ENCODE measurements at regions not wholly inside any gene's neighbourhood (a gene's known extent, or its start where the extent isn't known, plus 50 kb on each side); places are given as distances from the start of the nearest gene placed in this dataset.

DNA sequence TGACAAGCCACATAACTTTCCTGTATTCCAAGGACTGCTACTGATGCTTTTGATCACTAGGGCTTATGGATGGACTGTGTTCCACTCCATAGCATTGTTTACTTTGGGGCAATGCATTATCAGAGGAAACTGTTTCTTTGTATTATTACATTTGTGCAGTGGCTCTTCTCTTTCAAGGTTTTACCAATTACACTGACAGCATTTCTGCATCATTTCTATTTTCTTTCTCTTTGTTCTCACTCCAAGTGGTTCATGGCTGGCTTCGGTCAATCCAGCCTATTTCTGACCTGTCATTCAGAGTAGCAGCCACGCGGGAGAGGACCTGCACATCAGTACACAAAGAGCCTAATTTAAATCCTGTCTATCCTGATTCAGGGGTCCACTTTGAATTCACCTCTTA is 711.0 kb downstream of the TLE4 start (continued):
- TF ChIP-seq TP53 (CRISPR knock-in tag; conservative IDR thresholded peaks at IDR 0.05) (no peak), RBAK (CRISPR knock-in tag; IDR thresholded peaks at IDR 0.05) (no peak), HDAC6 (IDR thresholded peaks at IDR 0.05; ENCODE audit: low read depth, low read length) (no peak), SRSF9 (IDR thresholded peaks at IDR 0.05; ENCODE audit: borderline replicate concordance, insufficient read depth, low read depth, low read length, poor library complexity, severe bottlenecking) (no peak), ELF4 (CRISPR knock-in tag; IDR thresholded peaks at IDR 0.05; ENCODE audit: borderline replicate concordance) (no peak)
- TF ChIP-seq, protein P1, sequence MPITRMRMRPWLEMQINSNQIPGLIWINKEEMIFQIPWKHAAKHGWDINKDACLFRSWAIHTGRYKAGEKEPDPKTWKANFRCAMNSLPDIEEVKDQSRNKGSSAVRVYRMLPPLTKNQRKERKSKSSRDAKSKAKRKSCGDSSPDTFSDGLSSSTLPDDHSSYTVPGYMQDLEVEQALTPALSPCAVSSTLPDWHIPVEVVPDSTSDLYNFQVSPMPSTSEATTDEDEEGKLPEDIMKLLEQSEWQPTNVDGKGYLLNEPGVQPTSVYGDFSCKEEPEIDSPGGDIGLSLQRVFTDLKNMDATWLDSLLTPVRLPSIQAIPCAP (CRISPR knock-in tag; IDR thresholded peaks at IDR 0.05; ENCODE audit: low read depth): no peak

DNA sequence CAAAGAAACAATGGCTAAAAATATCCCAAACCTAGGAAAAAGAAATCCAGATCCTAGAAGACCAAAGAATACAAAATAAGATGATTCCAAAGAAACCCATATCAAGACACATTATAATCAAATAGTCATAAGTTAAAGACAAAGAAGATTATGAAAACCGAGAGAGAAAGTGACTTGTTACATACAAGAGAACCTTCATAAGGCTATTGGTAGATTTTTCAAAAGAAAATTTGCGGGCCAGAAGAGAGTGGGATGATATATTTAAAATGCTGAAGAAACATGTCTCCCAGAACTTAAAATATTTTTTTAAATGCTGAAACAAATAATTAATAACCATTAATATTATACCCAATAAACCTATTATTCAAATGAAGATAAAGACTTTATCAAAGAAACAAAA is 687.3 kb downstream of the TLE4 start:
- Histone ChIP-seq H3K4me1 (ENCODE audit: insufficient read depth, low read length) (no peaks in the 10 kb centered on the region), H4K20me1 (ENCODE audit: insufficient read depth, low read length) (no peaks in the 10 kb centered on the region), H3K27me3 (ENCODE audit: control insufficient read depth in 1 of 2, insufficient read depth in 2 of 2, low read length in 2 of 2) (no peaks in the 10 kb centered on the region), H3K9ac (ENCODE audit: insufficient read depth, low read depth, low read length) (no peak overlapping the region), H3K79me2 (ENCODE audit: insufficient read depth, low read length) (no peaks in the 10 kb centered on the region), H3K9me3 (ENCODE audit: low read length) (peaks cover 79% of the 10 kb centered on the region), H3K4me3 (replicated peaks in 1 of 3; ENCODE audit: insufficient read depth in 1 of 3, low read depth in 2 of 3, low read length in 3 of 3) (no peak overlapping the region), H3K36me3 (replicated peaks in 1 of 2; ENCODE audit: control insufficient read depth in 1 of 2, insufficient read depth in 2 of 2, low read length in 2 of 2) (no peaks in the 10 kb centered on the region), H3K4me2 (ENCODE audit: low read depth, low read length) (no peak overlapping the region), H2AFZ (ENCODE audit: low read length) (no peak overlapping the region), H3K27ac (ENCODE audit: extremely low read length, insufficient read depth, low read length) (no peak overlapping the region)
- ChIA-PET POLR2A (no interaction called here), CTCF (ENCODE audit: low intra/inter-chr PET ratio, low total read pairs) (no interaction called here)
- DNase-seq (ENCODE audit: low spot score): no peak
- 0% methylated on average over 2 of the region's 2 CpGs for WGBS (ENCODE audit: low lambda C conversion rate)
- intact Hi-C loops (cut with micrococcal nuclease; ENCODE audit: unreplicated experiment) (no loop called here), in situ Hi-C loops (cut with HindIII; ENCODE audit: extremely low pct_ligation_motif_present, low pct_unique_long_range_greater_than_20kb) (no loop called here)
- no TSS peak for BruUV-seq (replicated peaks)
- FAIRE-seq: no peak
- ATAC-seq: no peak
- TF ChIP-seq MXI1 (IDR thresholded peaks at IDR 0.05; ENCODE audit: borderline replicate concordance, low read depth, low read length) (no peak), FOXM1 (CRISPR knock-in tag; IDR thresholded peaks at IDR 0.05) (no peak), KDM3A (CRISPR knock-in tag; IDR thresholded peaks at IDR 0.05; ENCODE audit: low read depth) (no peak), ZNF230 (CRISPR knock-in tag; IDR thresholded peaks at IDR 0.05) (no peak)
- TF ChIP-seq, protein P2, sequence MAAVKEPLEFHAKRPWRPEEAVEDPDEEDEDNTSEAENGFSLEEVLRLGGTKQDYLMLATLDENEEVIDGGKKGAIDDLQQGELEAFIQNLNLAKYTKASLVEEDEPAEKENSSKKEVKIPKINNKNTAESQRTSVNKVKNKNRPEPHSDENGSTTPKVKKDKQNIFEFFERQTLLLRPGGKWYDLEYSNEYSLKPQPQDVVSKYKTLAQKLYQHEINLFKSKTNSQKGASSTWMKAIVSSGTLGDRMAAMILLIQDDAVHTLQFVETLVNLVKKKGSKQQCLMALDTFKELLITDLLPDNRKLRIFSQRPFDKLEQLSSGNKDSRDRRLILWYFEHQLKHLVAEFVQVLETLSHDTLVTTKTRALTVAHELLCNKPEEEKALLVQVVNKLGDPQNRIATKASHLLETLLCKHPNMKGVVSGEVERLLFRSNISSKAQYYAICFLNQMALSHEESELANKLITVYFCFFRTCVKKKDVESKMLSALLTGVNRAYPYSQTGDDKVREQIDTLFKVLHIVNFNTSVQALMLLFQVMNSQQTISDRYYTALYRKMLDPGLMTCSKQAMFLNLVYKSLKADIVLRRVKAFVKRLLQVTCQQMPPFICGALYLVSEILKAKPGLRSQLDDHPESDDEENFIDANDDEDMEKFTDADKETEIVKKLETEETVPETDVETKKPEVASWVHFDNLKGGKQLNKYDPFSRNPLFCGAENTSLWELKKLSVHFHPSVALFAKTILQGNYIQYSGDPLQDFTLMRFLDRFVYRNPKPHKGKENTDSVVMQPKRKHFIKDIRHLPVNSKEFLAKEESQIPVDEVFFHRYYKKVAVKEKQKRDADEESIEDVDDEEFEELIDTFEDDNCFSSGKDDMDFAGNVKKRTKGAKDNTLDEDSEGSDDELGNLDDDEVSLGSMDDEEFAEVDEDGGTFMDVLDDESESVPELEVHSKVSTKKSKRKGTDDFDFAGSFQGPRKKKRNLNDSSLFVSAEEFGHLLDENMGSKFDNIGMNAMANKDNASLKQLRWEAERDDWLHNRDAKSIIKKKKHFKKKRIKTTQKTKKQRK (IDR thresholded peaks at IDR 0.05; ENCODE audit: low read length): no peak
- TF ChIP-seq, protein P3, sequence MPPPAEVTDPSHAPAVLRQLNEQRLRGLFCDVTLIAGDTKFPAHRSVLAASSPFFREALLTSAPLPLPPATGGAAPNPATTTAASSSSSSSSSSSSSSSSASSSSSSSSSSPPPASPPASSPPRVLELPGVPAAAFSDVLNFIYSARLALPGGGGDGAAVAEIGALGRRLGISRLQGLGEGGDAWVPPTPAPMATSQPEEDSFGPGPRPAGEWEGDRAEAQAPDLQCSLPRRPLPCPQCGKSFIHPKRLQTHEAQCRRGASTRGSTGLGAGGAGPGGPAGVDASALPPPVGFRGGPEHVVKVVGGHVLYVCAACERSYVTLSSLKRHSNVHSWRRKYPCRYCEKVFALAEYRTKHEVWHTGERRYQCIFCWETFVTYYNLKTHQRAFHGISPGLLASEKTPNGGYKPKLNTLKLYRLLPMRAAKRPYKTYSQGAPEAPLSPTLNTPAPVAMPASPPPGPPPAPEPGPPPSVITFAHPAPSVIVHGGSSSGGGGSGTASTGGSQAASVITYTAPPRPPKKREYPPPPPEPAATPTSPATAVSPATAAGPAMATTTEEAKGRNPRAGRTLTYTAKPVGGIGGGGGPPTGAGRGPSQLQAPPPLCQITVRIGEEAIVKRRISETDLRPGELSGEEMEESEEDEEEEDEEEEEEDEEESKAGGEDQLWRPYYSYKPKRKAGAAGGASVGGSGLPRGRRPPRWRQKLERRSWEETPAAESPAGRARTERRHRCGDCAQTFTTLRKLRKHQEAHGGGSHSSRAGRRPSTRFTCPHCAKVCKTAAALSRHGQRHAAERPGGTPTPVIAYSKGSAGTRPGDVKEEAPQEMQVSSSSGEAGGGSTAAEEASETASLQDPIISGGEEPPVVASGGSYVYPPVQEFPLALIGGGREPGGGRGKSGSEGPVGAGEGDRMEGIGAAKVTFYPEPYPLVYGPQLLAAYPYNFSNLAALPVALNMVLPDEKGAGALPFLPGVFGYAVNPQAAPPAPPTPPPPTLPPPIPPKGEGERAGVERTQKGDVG (CRISPR knock-in tag; IDR thresholded peaks at IDR 0.05; ENCODE audit: borderline replicate concordance): no peak
- TF ChIP-seq, protein P4, sequence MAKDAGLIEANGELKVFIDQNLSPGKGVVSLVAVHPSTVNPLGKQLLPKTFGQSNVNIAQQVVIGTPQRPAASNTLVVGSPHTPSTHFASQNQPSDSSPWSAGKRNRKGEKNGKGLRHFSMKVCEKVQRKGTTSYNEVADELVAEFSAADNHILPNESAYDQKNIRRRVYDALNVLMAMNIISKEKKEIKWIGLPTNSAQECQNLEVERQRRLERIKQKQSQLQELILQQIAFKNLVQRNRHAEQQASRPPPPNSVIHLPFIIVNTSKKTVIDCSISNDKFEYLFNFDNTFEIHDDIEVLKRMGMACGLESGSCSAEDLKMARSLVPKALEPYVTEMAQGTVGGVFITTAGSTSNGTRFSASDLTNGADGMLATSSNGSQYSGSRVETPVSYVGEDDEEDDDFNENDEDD (CRISPR knock-in tag; IDR thresholded peaks at IDR 0.05; ENCODE audit: borderline replicate concordance): no peak
- TF ChIP-seq, protein P5, sequence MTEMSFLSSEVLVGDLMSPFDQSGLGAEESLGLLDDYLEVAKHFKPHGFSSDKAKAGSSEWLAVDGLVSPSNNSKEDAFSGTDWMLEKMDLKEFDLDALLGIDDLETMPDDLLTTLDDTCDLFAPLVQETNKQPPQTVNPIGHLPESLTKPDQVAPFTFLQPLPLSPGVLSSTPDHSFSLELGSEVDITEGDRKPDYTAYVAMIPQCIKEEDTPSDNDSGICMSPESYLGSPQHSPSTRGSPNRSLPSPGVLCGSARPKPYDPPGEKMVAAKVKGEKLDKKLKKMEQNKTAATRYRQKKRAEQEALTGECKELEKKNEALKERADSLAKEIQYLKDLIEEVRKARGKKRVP (CRISPR knock-in tag; IDR thresholded peaks at IDR 0.05): no peak
